Ishikawa (cell line): ENCODE measurements at regions not wholly inside any gene's neighbourhood (a gene's known extent, or its start where the extent isn't known, plus 50 kb on each side); places are given as distances from the start of the nearest gene placed in this dataset.

Experiments
- CEBPB ChIP-seq: IDR thresholded peaks from 2 replicates; pipeline ENCODE4 v1.6.1; 2012
- CREB1 ChIP-seq: IDR thresholded peaks from 2 replicates; pipeline ENCODE4 v1.6.1; 2012; ENCODE audit warnings: low read depth
- EGR1 ChIP-seq: IDR thresholded peaks from 2 replicates; pipeline ENCODE4 v1.6.1; 2012
- EP300 ChIP-seq: IDR thresholded peaks from 2 replicates; pipeline ENCODE4 v1.6.1; 2012; ENCODE audit warnings: borderline replicate concordance
- FOXM1 ChIP-seq: IDR thresholded peaks from 2 replicates; pipeline ENCODE4 v1.6.1; 2012; ENCODE audit warnings: low read depth, borderline replicate concordance
- NFIC ChIP-seq: IDR thresholded peaks from 2 replicates; pipeline ENCODE4 v1.6.1; 2012
- RAD21 ChIP-seq: IDR thresholded peaks from 2 replicates; pipeline ENCODE4 v1.6.1; 2012; ENCODE audit warnings: low read depth
- REST ChIP-seq: IDR thresholded peaks from 2 replicates; pipeline ENCODE4 v1.6.1; 2012; ENCODE audit warnings: low read depth, mild to moderate bottlenecking
- TAF1 ChIP-seq: IDR thresholded peaks from 2 replicates; pipeline ENCODE4 v1.6.1; 2012; ENCODE audit warnings: low read depth, mild to moderate bottlenecking
- TCF12 ChIP-seq: IDR thresholded peaks from 2 replicates; pipeline ENCODE4 v1.6.1; 2012; ENCODE audit warnings: low read depth
- TEAD4 ChIP-seq: IDR thresholded peaks from 2 replicates; pipeline ENCODE4 v1.6.1; 2012
- YY1 ChIP-seq: IDR thresholded peaks from 2 replicates; pipeline ENCODE4 v1.6.1; 2012; ENCODE audit warnings: low read depth
- ZBTB7A ChIP-seq: IDR thresholded peaks from 2 replicates; pipeline ENCODE4 v1.6.1; 2012; ENCODE audit warnings: low read depth
- TF ChIP-seq, protein P1 (sequence below): IDR thresholded peaks from 2 replicates; pipeline ENCODE4 v1.6.1; 2012
- TF ChIP-seq, protein P2 (sequence below): IDR thresholded peaks from 2 replicates; pipeline ENCODE4 v1.6.1; 2012

GRCh38 chr10:118924493-118924892 lies 105.0 kb upstream of the NANOS1 start:
- TF ChIP-seq EP300 (no peak), YY1 (no peak), CREB1 (no peak), NFIC (no peak), ZBTB7A (no peak), CEBPB (no peak), RAD21 (no peak), TAF1 (no peak), FOXM1 (no peak), EGR1 (no peak), TCF12 (no peak), TEAD4 (no peak), REST (no peak)
- TF ChIP-seq, protein P1, sequence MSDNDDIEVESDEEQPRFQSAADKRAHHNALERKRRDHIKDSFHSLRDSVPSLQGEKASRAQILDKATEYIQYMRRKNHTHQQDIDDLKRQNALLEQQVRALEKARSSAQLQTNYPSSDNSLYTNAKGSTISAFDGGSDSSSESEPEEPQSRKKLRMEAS: no peak
- TF ChIP-seq, protein P2, sequence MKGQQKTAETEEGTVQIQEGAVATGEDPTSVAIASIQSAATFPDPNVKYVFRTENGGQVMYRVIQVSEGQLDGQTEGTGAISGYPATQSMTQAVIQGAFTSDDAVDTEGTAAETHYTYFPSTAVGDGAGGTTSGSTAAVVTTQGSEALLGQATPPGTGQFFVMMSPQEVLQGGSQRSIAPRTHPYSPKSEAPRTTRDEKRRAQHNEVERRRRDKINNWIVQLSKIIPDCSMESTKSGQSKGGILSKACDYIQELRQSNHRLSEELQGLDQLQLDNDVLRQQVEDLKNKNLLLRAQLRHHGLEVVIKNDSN: no peak

DNA sequence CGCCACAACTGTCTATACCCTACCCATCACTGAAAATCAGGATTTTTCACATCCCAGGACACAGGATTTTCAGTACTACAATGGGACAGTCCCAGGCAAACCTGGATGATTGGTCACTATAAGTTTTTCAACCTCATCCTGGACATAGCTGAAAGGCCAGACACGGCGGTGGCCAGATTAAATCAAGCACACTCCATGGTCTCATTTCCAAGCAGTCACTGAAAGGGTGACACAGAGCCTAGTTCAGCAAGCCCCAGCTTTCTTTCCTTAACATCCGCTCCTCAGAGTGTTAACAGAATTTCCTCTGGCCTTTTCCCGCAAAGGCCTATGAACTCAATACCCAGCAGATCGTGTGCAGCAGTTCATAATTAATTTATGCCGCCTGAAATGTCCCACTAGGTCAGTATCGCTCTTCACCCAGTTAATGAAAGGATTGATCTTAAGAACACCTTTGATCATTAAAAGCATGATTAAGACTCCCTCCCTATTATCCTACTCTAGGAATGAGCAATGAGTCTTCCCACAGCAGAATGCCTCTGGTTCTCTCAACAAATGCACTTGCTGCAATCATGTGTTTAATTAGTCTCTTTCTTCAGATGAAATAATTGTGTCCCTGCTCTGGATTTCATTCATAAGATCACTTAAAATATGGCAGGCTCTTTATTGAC lies 104.0 kb upstream of the NANOS1 start:
- TF ChIP-seq EP300: no peak
- no peak for TF ChIP-seq CEBPB
- no peak for TF ChIP-seq TAF1
- no peak for TF ChIP-seq EGR1
- TF ChIP-seq REST: no peak
- TF ChIP-seq, protein P2: no peak
- no peak for TF ChIP-seq YY1
- TF ChIP-seq ZBTB7A: no peak
- TF ChIP-seq NFIC: no peak
- no peak for TF ChIP-seq TEAD4

GRCh38 chr10:118926072-118926417 lies 103.5 kb upstream of the NANOS1 start:
- TF ChIP-seq REST: no peak
- TF ChIP-seq CEBPB: no peak
- TF ChIP-seq TAF1: no peak
- TF ChIP-seq CREB1: no peak
- TF ChIP-seq, protein P1: no peak
- TF ChIP-seq ZBTB7A: no peak
- TF ChIP-seq, protein P2: no peak
- TF ChIP-seq TEAD4: no peak
- TF ChIP-seq RAD21: no peak
- no peak for TF ChIP-seq TCF12
- no peak for TF ChIP-seq EGR1
- no peak for TF ChIP-seq FOXM1
- no peak for TF ChIP-seq NFIC
- no peak for TF ChIP-seq EP300
- TF ChIP-seq YY1: no peak

GRCh38 chr10:118926441-118926840 lies 103.1 kb upstream of the NANOS1 start:
- TF ChIP-seq EP300 (no peak), ZBTB7A (no peak), NFIC (no peak), RAD21 (no peak), TCF12 (no peak), YY1 (no peak), FOXM1 (no peak), REST (no peak), CREB1 (no peak), TEAD4 (no peak), TAF1 (no peak), CEBPB (no peak), EGR1 (no peak)
- TF ChIP-seq, protein P2: no peak
- TF ChIP-seq, protein P1: no peak
